Panc1 (cell line): ENCODE measurements at regions not wholly inside any gene's neighbourhood (a gene's known extent, or its start where the extent isn't known, plus 50 kb on each side); places are given as distances from the start of the nearest gene placed in this dataset.

ENCODE experiments used
- ATAC-seq: fragments of 200-7000 bp; cut with Tn5 transposase; 2 replicates; pipeline ENCODE4 v1.9.1; 2020; ENCODE audit warnings: mild to moderate bottlenecking, moderate library complexity
- BruUV-seq: library from RNA; stranded (reverse); fragments of 400-500 nt; replicated peaks from 2 replicates; lab custom pipeline; 2021; lab: Mats Ljungman, UMichigan
- CTCF ChIA-PET: fragments of 300-600 bp; sonication (Branson Sonifier 250); formaldehyde crosslinking; loops from one replicate; lab custom pipeline; 2022; ENCODE audit warnings: antibody characterized with exemption; lab: Charles Lee
- POLR2A ChIA-PET: fragments of 300-600 bp; sonication (Branson Sonifier 250); formaldehyde crosslinking; loops from one replicate; lab custom pipeline; 2022; ENCODE audit warnings: antibody characterized with exemption; lab: Charles Lee
- DNase-seq: peaks from one replicate; pipeline ENCODE4 v3.0.0-alpha.2; 2010; ENCODE audit warnings: low read depth, low spot score
- H3K27ac ChIP-seq: 2 replicates; pipeline ENCODE4 v1.5.1; 2011; ENCODE audit warnings: mild to moderate bottlenecking, low read length, inconsistent platforms
- H3K27me3 ChIP-seq: fragments of 200-500 bp; sonication (Bioruptor generic); 2 replicates; pipeline ENCODE4 v1.6.0; 2014; ENCODE audit warnings: low read length, inconsistent platforms; ENCODE audit not compliant: control insufficient read depth, insufficient read depth
- H3K36me3 ChIP-seq: fragments of 200-500 bp; sonication (Bioruptor generic); 2 replicates; pipeline ENCODE4 v1.5.1; 2014; ENCODE audit warnings: inconsistent platforms, mild to moderate bottlenecking, low read length, moderate library complexity; ENCODE audit not compliant: control insufficient read depth, insufficient read depth
- H3K4me1 ChIP-seq: 2 replicates; pipeline ENCODE4 v1.5.1; 2011; ENCODE audit warnings: inconsistent platforms, mild to moderate bottlenecking, low read length, moderate library complexity; ENCODE audit not compliant: control insufficient read depth, insufficient read depth
- H3K4me3 ChIP-seq, 2 experiments: 2 replicates each; pipeline ENCODE4 v1.5.1; 2011 to 2012; ENCODE audit warnings: low read depth in 2 of 2, low read length in 2 of 2, mild to moderate bottlenecking in 2 of 2, inconsistent platforms in 1 of 2, moderate library complexity in 1 of 2
- H3K9me3 ChIP-seq: fragments of 200-500 bp; sonication (Bioruptor generic); 2 replicates; pipeline ENCODE4 v1.5.1; 2014; ENCODE audit warnings: low read depth, mild to moderate bottlenecking, inconsistent platforms, low read length, moderate library complexity; ENCODE audit not compliant: control insufficient read depth, insufficient read depth
- POLR2AphosphoS5 ChIP-seq: IDR thresholded peaks from 2 replicates; pipeline ENCODE4 v1.6.1; 2012; ENCODE audit warnings: mild to moderate bottlenecking, low read depth, low read length, moderate library complexity
- SIN3A ChIP-seq: IDR thresholded peaks from 2 replicates; pipeline ENCODE4 v1.6.1; 2012; ENCODE audit warnings: low read depth, mild to moderate bottlenecking, low read length, moderate library complexity, borderline replicate concordance; ENCODE audit not compliant: insufficient read depth
- TCF7L2 ChIP-seq: IDR thresholded peaks from 2 replicates; pipeline ENCODE4 v1.6.1; 2011; ENCODE audit warnings: mild to moderate bottlenecking, low read depth, low read length, inconsistent platforms
- in situ Hi-C: cut with HindIII; loops from 2 replicates; pipeline ENCODE4 v1.10.0; 2016; ENCODE audit warnings: low sequenced_read_pairs, low pct_unique_long_range_greater_than_20kb
- intact Hi-C: fragments of 100-400 bp; cut with micrococcal nuclease; formaldehyde crosslinking; loops from one replicate; pipeline ENCODE4 v1.10.0; 2022; ENCODE audit not compliant: unreplicated experiment
- TF ChIP-seq, protein P1 (sequence below), 2 experiments: IDR thresholded peaks; 2 replicates each; pipeline ENCODE4 v1.6.1; 2011 to 2012; ENCODE audit warnings: low read depth in 2 of 2, control low read depth in 1 of 2, low read length in 1 of 2, mild to moderate bottlenecking in 1 of 2, moderate library complexity in 1 of 2; ENCODE audit not compliant: insufficient read depth in 1 of 2
- TF ChIP-seq, protein P2 (sequence below): fragments of 450-650 bp; IDR thresholded peaks from 2 replicates; pipeline ENCODE4 v1.5.1; 2017; ENCODE audit warnings: mild to moderate bottlenecking

DNA sequence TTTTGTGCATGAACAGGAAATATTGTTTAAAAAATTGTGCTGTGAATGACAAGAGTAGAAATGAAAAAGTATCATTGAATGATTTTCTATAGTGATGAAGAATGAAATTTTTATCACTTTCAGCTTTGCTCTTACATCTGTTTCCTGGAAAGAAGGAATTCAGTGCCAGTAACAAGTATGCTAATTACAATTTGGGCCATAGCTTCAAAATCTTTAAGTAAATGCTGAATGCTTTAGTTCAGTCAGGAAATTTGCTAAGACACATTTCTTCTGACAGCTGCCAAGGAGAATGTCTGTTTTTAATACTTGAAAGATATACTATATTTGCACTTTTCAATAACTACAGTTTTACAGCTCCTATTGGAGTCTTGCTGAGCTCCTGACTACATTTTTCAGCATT lies 203.7 kb upstream of the RSPO3 start:
- H3K27me3 ChIP-seq: no peaks in the 10 kb centered on the region
- no peak for DNase-seq
- no peaks in the 10 kb centered on the region for H3K4me1 ChIP-seq
- BruUV-seq: no TSS peak
- ChIA-PET POLR2A (no interaction called here), CTCF (no interaction called here)
- no peaks in the 10 kb centered on the region for H3K9me3 ChIP-seq
- H3K36me3 ChIP-seq: no peaks in the 10 kb centered on the region
- no peak overlapping the region for H3K4me3 ChIP-seq
- no peak for ATAC-seq
- intact Hi-C loops: no loop called here
- in situ Hi-C loops: no loop called here
- H3K27ac ChIP-seq: no peak overlapping the region
- TF ChIP-seq, protein P1, sequence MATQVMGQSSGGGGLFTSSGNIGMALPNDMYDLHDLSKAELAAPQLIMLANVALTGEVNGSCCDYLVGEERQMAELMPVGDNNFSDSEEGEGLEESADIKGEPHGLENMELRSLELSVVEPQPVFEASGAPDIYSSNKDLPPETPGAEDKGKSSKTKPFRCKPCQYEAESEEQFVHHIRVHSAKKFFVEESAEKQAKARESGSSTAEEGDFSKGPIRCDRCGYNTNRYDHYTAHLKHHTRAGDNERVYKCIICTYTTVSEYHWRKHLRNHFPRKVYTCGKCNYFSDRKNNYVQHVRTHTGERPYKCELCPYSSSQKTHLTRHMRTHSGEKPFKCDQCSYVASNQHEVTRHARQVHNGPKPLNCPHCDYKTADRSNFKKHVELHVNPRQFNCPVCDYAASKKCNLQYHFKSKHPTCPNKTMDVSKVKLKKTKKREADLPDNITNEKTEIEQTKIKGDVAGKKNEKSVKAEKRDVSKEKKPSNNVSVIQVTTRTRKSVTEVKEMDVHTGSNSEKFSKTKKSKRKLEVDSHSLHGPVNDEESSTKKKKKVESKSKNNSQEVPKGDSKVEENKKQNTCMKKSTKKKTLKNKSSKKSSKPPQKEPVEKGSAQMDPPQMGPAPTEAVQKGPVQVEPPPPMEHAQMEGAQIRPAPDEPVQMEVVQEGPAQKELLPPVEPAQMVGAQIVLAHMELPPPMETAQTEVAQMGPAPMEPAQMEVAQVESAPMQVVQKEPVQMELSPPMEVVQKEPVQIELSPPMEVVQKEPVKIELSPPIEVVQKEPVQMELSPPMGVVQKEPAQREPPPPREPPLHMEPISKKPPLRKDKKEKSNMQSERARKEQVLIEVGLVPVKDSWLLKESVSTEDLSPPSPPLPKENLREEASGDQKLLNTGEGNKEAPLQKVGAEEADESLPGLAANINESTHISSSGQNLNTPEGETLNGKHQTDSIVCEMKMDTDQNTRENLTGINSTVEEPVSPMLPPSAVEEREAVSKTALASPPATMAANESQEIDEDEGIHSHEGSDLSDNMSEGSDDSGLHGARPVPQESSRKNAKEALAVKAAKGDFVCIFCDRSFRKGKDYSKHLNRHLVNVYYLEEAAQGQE (IDR thresholded peaks at IDR 0.05; ENCODE audit: insufficient read depth in 1 of 2, low read depth in 2 of 2, low read length in 1 of 2): no peak
- TF ChIP-seq, protein P2, sequence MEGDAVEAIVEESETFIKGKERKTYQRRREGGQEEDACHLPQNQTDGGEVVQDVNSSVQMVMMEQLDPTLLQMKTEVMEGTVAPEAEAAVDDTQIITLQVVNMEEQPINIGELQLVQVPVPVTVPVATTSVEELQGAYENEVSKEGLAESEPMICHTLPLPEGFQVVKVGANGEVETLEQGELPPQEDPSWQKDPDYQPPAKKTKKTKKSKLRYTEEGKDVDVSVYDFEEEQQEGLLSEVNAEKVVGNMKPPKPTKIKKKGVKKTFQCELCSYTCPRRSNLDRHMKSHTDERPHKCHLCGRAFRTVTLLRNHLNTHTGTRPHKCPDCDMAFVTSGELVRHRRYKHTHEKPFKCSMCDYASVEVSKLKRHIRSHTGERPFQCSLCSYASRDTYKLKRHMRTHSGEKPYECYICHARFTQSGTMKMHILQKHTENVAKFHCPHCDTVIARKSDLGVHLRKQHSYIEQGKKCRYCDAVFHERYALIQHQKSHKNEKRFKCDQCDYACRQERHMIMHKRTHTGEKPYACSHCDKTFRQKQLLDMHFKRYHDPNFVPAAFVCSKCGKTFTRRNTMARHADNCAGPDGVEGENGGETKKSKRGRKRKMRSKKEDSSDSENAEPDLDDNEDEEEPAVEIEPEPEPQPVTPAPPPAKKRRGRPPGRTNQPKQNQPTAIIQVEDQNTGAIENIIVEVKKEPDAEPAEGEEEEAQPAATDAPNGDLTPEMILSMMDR: no peak
- TF ChIP-seq SIN3A: no peak
- TF ChIP-seq POLR2AphosphoS5: no peak
- no peak for TF ChIP-seq TCF7L2

DNA sequence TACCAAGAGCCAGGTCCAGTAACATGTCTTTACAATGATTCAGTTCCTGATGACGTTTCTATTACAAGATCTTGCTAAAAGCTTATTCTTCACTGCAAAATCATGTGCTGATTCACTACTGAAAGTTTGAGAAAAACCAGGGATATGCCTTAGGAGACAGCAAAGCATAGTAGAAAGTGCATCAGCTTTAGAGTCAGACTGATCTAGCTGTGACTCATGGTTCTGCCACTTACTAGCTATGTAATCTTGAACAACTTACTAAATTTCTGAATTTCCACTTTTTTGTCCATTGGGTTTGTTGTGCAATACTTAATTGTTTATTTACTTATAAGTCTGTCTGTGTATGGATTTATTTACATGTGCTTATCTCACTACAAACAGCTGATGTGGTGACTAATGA lies 198.5 kb upstream of the RSPO3 start:
- DNase-seq: no peak
- CTCF ChIA-PET: no interaction called here

More for the DNA sequence above, 198.5 kb upstream of the RSPO3 start:
- in situ Hi-C loops: no loop called here
- Histone ChIP-seq H3K4me3 (no peak overlapping the region), H3K4me1 (no peaks in the 10 kb centered on the region), H3K27ac (no peak overlapping the region), H3K27me3 (no peaks in the 10 kb centered on the region), H3K36me3 (no peaks in the 10 kb centered on the region), H3K9me3 (no peaks in the 10 kb centered on the region)
- intact Hi-C loops: no loop called here
- no peak for TF ChIP-seq POLR2AphosphoS5
- no peak for TF ChIP-seq TCF7L2
- TF ChIP-seq SIN3A: no peak
- TF ChIP-seq, protein P2: no peak
- TF ChIP-seq, protein P1 (IDR thresholded peaks at IDR 0.05; ENCODE audit: insufficient read depth in 1 of 2, low read depth in 2 of 2, low read length in 1 of 2): no peak
- no peak for ATAC-seq
- BruUV-seq: no TSS peak
- POLR2A ChIA-PET: no interaction called here
